Heart left ventricle (tissue), 16 donors: ENCODE measurements at regions not wholly inside any gene's neighbourhood (a gene's known extent, or its start where the extent isn't known, plus 50 kb on each side); places are given as distances from the start of the nearest gene placed in this dataset.

Experiments
- ATAC-seq, 4 donors: fragments of 200-7000 bp; cut with Tn5 transposase; one replicate each; pipeline ENCODE4 v1.9.1; 2020 to 2022; ENCODE audit warnings: moderate library complexity in 4 of 4, mild to moderate bottlenecking in 3 of 4, moderate number of reproducible peaks in 1 of 4
- DNase-seq, 5 donors: peaks; one replicate each; pipeline ENCODE4 v3.0.0-alpha.2; 2020
- H3K27ac ChIP-seq, 12 donors: fragments of 200-600 bp; sonication (generic) in 4 of 12; one replicate each; pipeline versions ENCODE4 v1.5.0 to v1.8.0; 2016 to 2022; ENCODE audit warnings: mild to moderate bottlenecking in 2 of 12
- H3K27me3 ChIP-seq, 9 donors: fragments of 200-600 bp; sonication (generic) in 2 of 9; one replicate each; pipeline versions ENCODE4 v1.5.1 to v1.8.0; 2016 to 2022; ENCODE audit warnings: mild to moderate bottlenecking in 3 of 9
- H3K36me3 ChIP-seq, 9 donors: fragments of 200-600 bp; sonication (generic) in 2 of 9; one replicate each; pipeline versions ENCODE4 v1.5.0 to v1.8.0; 2018 to 2022; ENCODE audit warnings: mild to moderate bottlenecking in 2 of 9
- H3K4me1 ChIP-seq, 12 donors: fragments of 200-600 bp; sonication (generic) in 4 of 12; one replicate each; pipeline versions ENCODE4 v1.5.0 to v1.8.0; 2016 to 2022; ENCODE audit warnings: mild to moderate bottlenecking in 3 of 12
- H3K4me3 ChIP-seq, 12 donors: fragments of 200-600 bp; sonication (generic) in 4 of 12; one replicate each; pipeline versions ENCODE4 v1.5.0 to v1.8.0; 2017 to 2022; ENCODE audit warnings: mild to moderate bottlenecking in 9 of 12, moderate library complexity in 4 of 12
- H3K9me3 ChIP-seq, 12 donors: fragments of 200-600 bp; sonication (generic) in 4 of 12; one replicate each; pipeline versions ENCODE4 v1.5.0 to v1.8.0; 2016 to 2022; ENCODE audit warnings: mild to moderate bottlenecking in 1 of 12
- CTCF ChIP-seq, 12 donors: fragments of 200-600 bp; sonication (generic) in 4 of 12; IDR thresholded peaks; one replicate each; pipeline versions ENCODE4 v1.5.0 to v1.8.0; 2018 to 2022; ENCODE audit warnings: antibody characterized with exemption in 12 of 12, mild to moderate bottlenecking in 5 of 12
- POLR2A ChIP-seq, 2 donors: fragments of 450-650 bp; IDR thresholded peaks; one replicate each; pipeline ENCODE4 v1.6.1; 2017; ENCODE audit warnings: antibody characterized with exemption in 2 of 2, mild to moderate bottlenecking in 2 of 2, moderate library complexity in 2 of 2
- WGBS, 4 donors: extraction: QIAGEN DNeasy Blood & Tissue Kit in 2 of 4; methylation state at CpG; one replicate each; pipeline versions ENCODE4 v1.1.5 to v1.1.7; 2013 to 2018; 5-methylcytosine and 5-hydroxymethylcytosine counted together
- intact Hi-C, 10 donors: fragments of 100-400 bp; cut with DNase I; formaldehyde crosslinking; loops; one replicate each; pipeline versions ENCODE4 v1.11.1 to v1.14.2; 2022
- donor health status: ischemic (EF 13 %, LVEDD 7.1; RV severe dilation, severe dysfunction).
- donor health status: healthy with polysubstance abuse.
- donor health status: DM: no; HTN: yes; CAD: no.
- donor health status: DM: no; HTN: no; CAD: no.
- donor health status: ischemic (EF 25% LVEDD 6.9; RV normal size, moderate dysfunction).
- donor health status: ischemic (EF 25% LVEDD 5.7; RV mildly dilated, moderate dysfunction).
- donor health status: healthy.
- donor health status: DM: yes; HTN: yes; CAD: no.
- donor health status: ischemic (EF 35%, LVEDD 5.7; RV mildly dilated, moderate dysfunction).
- donor health status: nonischemic (EF 11% LVEDD 7.7; RV severe dilation, severe dysfunction).
- donor health status: DM: yes; HTN: yes; CAD: no.
- donor health status: PGD.
- donor health status: ischemic (EF 29% LVEDD 5.4; RV normal size, mild dysfunction).
- donor health status: nonischemic (EF 23%, LVEDD 6.1; RV moderate dilation, normal function).

GRCh38 chr18:24584205-24584604 lies 123.8 kb downstream of the HRH4 start:
- H3K4me1 ChIP-seq = no peaks in the 10 kb centered on the region
- DNase-seq (no peak), ATAC-seq (no peak)
- intact Hi-C loops = no loop called here
- WGBS, 4 donors = 88 to 92% (median 90%) methylated on average over 8 of the region's 8 CpGs
- no peaks in the 10 kb centered on the region for H3K36me3 ChIP-seq
- TF ChIP-seq POLR2A (IDR thresholded peaks at IDR 0.05) (no peak), CTCF (IDR thresholded peaks at IDR 0.05) (no peak)
- no peak overlapping the region for H3K27ac ChIP-seq
- H3K4me3 ChIP-seq = no peak overlapping the region
- no peaks in the 10 kb centered on the region for H3K9me3 ChIP-seq
- H3K27me3 ChIP-seq = peaks cover 0 to 18% (median 0%) of the 10 kb centered on the region in 9 donors

GRCh38 chr18:24584813-24585212 lies 124.4 kb downstream of the HRH4 start:
- H3K9me3 ChIP-seq = no peaks in the 10 kb centered on the region
- ATAC-seq (no peak), DNase-seq (no peak)
- intact Hi-C loops = no loop called here
- 63 to 69% (median 64%) methylated on average over 5 of the region's 5 CpGs for WGBS, 4 donors
- TF ChIP-seq CTCF (IDR thresholded peaks at IDR 0.05) (no peak), POLR2A (IDR thresholded peaks at IDR 0.05) (no peak)
- H3K27me3 ChIP-seq = peaks cover 0 to 18% (median 0%) of the 10 kb centered on the region in 9 donors
- H3K4me1 ChIP-seq = no peaks in the 10 kb centered on the region
- no peak overlapping the region for H3K27ac ChIP-seq
- H3K36me3 ChIP-seq = no peaks in the 10 kb centered on the region
- no peak overlapping the region for H3K4me3 ChIP-seq

GRCh38 chr18:24585996-24586566 lies 125.6 kb downstream of the HRH4 start:
- ATAC-seq (no peak), DNase-seq (no peak)
- Histone ChIP-seq H3K27me3 (peaks cover 0 to 18% (median 0%) of the 10 kb centered on the region in 9 donors), H3K4me3 (no peak overlapping the region), H3K4me1 (no peaks in the 10 kb centered on the region), H3K9me3 (no peaks in the 10 kb centered on the region), H3K27ac (no peak overlapping the region), H3K36me3 (no peaks in the 10 kb centered on the region)
- TF ChIP-seq POLR2A (IDR thresholded peaks at IDR 0.05) = no peak
- no peak for TF ChIP-seq CTCF (IDR thresholded peaks at IDR 0.05)
- intact Hi-C loops = no loop called here
- WGBS, 4 donors = 46 to 55% (median 53%) methylated on average over 6 of the region's 6 CpGs

GRCh38 chr18:24586662-24587360 lies 126.4 kb downstream of the HRH4 start:
- TF ChIP-seq CTCF (IDR thresholded peaks at IDR 0.05) (no peak), POLR2A (IDR thresholded peaks at IDR 0.05) (no peak)
- intact Hi-C loops = no loop called here
- Histone ChIP-seq H3K36me3 (no peaks in the 10 kb centered on the region), H3K4me1 (no peaks in the 10 kb centered on the region), H3K9me3 (no peaks in the 10 kb centered on the region), H3K27ac (no peak overlapping the region), H3K27me3 (peaks cover 0 to 18% (median 0%) of the 10 kb centered on the region in 9 donors), H3K4me3 (no peak overlapping the region)
- ATAC-seq = no peak
- 90 to 94% (median 92%) methylated on average over 5 of the region's 5 CpGs for WGBS, 4 donors
- DNase-seq = no peak
